Liver (tissue), 8 donors: ENCODE measurements at regions not wholly inside any gene's neighbourhood (a gene's known extent, or its start where the extent isn't known, plus 50 kb on each side); places are given as distances from the start of the nearest gene placed in this dataset.

Source experiments
- DNase-seq: peaks from one replicate; pipeline ENCODE4 v3.0.0-alpha.2; 2017; ENCODE audit warnings: low spot score
- H3K27ac ChIP-seq, 2 donors: one replicate each; pipeline ENCODE4 v1.7.0; 2013; ENCODE audit warnings: inconsistent platforms in 2 of 2, low read length in 2 of 2, control low read depth in 1 of 2, low read depth in 1 of 2, mild to moderate bottlenecking in 1 of 2
- H3K27me3 ChIP-seq, 4 donors: one replicate each; pipeline versions ENCODE4 v1.6.1 to v1.7.0; 2013; ENCODE audit warnings: low read length in 3 of 4, inconsistent platforms in 1 of 4, mild to moderate bottlenecking in 1 of 4, moderate library complexity in 1 of 4; ENCODE audit not compliant: control insufficient read depth in 4 of 4, insufficient read depth in 4 of 4
- H3K36me3 ChIP-seq, 4 donors: one replicate each; pipeline versions ENCODE4 v1.6.1 to v1.7.0; 2013; ENCODE audit warnings: low read length in 3 of 4, mild to moderate bottlenecking in 3 of 4, low read depth in 1 of 4, moderate library complexity in 1 of 4; ENCODE audit not compliant: control insufficient read depth in 4 of 4, insufficient read depth in 3 of 4
- H3K4me1 ChIP-seq, 4 donors: one replicate each; pipeline versions ENCODE4 v1.6.1 to v1.7.0; 2013; ENCODE audit warnings: low read length in 3 of 4, mild to moderate bottlenecking in 3 of 4, moderate library complexity in 1 of 4; ENCODE audit not compliant: control insufficient read depth in 4 of 4, insufficient read depth in 4 of 4
- H3K4me3 ChIP-seq, 3 donors: one replicate each; pipeline versions ENCODE4 v1.6.1 to v1.7.0; 2013; ENCODE audit warnings: low read length in 3 of 3, control low read depth in 1 of 3, low read depth in 1 of 3, mild to moderate bottlenecking in 1 of 3
- H3K9ac ChIP-seq, 2 donors: one replicate each; pipeline ENCODE4 v1.7.0; 2013; ENCODE audit warnings: low read length in 2 of 2, mild to moderate bottlenecking in 2 of 2, moderate library complexity in 2 of 2, control low read depth in 1 of 2, low read depth in 1 of 2
- H3K9me3 ChIP-seq, 4 donors: one replicate each; pipeline versions ENCODE4 v1.6.1 to v1.7.0; 2013; ENCODE audit warnings: low read length in 3 of 4; ENCODE audit not compliant: control insufficient read depth in 4 of 4
- EGR1 ChIP-seq, 2 donors: IDR thresholded peaks; 2 replicates each; pipeline ENCODE4 v1.6.1; 2016 to 2018; ENCODE audit warnings: antibody characterized with exemption in 2 of 2, low read depth in 2 of 2
- FOXA1 ChIP-seq: IDR thresholded peaks from 2 replicates; pipeline ENCODE4 v1.6.1; 2016; ENCODE audit warnings: antibody characterized with exemption
- HNF4A ChIP-seq, 2 donors: conservative IDR thresholded peaks; 2 replicates each; pipeline ENCODE4 v1.6.1; 2016; ENCODE audit warnings: antibody characterized with exemption in 2 of 2, mild to moderate bottlenecking in 2 of 2
- HNF4G ChIP-seq: IDR thresholded peaks from 2 replicates; pipeline ENCODE4 v1.6.1; 2016; ENCODE audit warnings: antibody characterized with exemption
- JUND ChIP-seq, 2 donors: IDR thresholded peaks; 2 replicates each; pipeline ENCODE4 v1.6.1; 2016; ENCODE audit warnings: antibody characterized with exemption in 2 of 2
- NR2F2 ChIP-seq: IDR thresholded peaks from 2 replicates; pipeline ENCODE4 v1.6.1; 2016; ENCODE audit warnings: antibody characterized with exemption
- RAD21 ChIP-seq, 2 donors: IDR thresholded peaks; 2 replicates each; pipeline ENCODE4 v1.6.1; 2016; ENCODE audit warnings: antibody characterized with exemption in 2 of 2, mild to moderate bottlenecking in 2 of 2
- RXRA ChIP-seq, 2 donors: IDR thresholded peaks; 2 replicates each; pipeline ENCODE4 v1.6.1; 2017 to 2018; ENCODE audit warnings: antibody characterized with exemption in 2 of 2, mild to moderate bottlenecking in 1 of 2
- SP1 ChIP-seq: IDR thresholded peaks from 2 replicates; pipeline ENCODE4 v1.6.1; 2018; ENCODE audit warnings: antibody characterized with exemption, mild to moderate bottlenecking
- TAF1 ChIP-seq: conservative IDR thresholded peaks from 2 replicates; pipeline ENCODE4 v1.6.1; 2016; ENCODE audit warnings: antibody characterized with exemption, mild to moderate bottlenecking
- YY1 ChIP-seq: IDR thresholded peaks from 2 replicates; pipeline ENCODE4 v1.6.1; 2016; ENCODE audit warnings: antibody characterized with exemption, mild to moderate bottlenecking
- WGBS: extraction: QIAGEN DNeasy Blood & Tissue Kit; methylation state at CpG from one replicate; pipeline ENCODE4 v1.1.7; 2013; 5-methylcytosine and 5-hydroxymethylcytosine counted together
- TF ChIP-seq, protein P1 (sequence below): fragments of 150-350 bp; IDR thresholded peaks from 2 replicates; pipeline ENCODE4 v1.5.1; 2017; ENCODE audit warnings: improper control_type of control experiment, low read depth, low read length; ENCODE audit not compliant: missing input control
- TF ChIP-seq, protein P2 (sequence below): IDR thresholded peaks from 2 replicates; pipeline ENCODE4 v1.6.1; 2016; ENCODE audit warnings: antibody characterized with exemption
- TF ChIP-seq, protein P3 (sequence below): IDR thresholded peaks from 2 replicates; pipeline ENCODE4 v1.6.1; 2016; ENCODE audit warnings: antibody characterized with exemption
- TF ChIP-seq, protein P4 (sequence below): IDR thresholded peaks from 2 replicates; pipeline ENCODE4 v1.6.1; 2016; ENCODE audit warnings: antibody characterized with exemption, mild to moderate bottlenecking
- donor health status: healthy.
- donor health status: healthy.
- donor health status: healthy.
- donor health status: healthy.
- donor health status: healthy.

DNA sequence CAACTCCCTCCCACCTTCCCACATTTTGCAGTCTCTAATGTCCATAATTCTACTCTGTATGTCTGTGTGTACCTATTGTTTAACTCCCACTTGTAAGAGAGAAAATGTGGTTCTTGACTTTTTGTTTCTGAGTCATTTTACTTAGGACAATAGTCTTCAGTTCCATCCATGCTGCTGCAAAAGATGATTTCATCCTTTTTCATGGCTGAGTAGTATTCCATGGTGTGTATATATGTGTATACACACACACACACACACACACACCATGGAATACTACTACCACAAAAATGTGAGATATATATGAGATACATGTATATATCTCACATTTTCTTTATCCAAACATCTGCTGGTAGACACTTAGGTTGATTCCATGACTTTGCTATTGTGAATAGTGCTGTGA lies 182.1 kb upstream of the GALNT17 start:
- Histone ChIP-seq H3K27ac (no peak overlapping the region), H3K4me3 (no peak overlapping the region), H3K9ac (no peak overlapping the region), H3K27me3 (no peaks in the 10 kb centered on the region), H3K36me3 (no peaks in the 10 kb centered on the region), H3K4me1 (no peaks in the 10 kb centered on the region), H3K9me3 (peaks cover 0 to 8% (median 0%) of the 10 kb centered on the region in 4 donors)
- TF ChIP-seq, protein P1, sequence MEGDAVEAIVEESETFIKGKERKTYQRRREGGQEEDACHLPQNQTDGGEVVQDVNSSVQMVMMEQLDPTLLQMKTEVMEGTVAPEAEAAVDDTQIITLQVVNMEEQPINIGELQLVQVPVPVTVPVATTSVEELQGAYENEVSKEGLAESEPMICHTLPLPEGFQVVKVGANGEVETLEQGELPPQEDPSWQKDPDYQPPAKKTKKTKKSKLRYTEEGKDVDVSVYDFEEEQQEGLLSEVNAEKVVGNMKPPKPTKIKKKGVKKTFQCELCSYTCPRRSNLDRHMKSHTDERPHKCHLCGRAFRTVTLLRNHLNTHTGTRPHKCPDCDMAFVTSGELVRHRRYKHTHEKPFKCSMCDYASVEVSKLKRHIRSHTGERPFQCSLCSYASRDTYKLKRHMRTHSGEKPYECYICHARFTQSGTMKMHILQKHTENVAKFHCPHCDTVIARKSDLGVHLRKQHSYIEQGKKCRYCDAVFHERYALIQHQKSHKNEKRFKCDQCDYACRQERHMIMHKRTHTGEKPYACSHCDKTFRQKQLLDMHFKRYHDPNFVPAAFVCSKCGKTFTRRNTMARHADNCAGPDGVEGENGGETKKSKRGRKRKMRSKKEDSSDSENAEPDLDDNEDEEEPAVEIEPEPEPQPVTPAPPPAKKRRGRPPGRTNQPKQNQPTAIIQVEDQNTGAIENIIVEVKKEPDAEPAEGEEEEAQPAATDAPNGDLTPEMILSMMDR, result no peak
- TF ChIP-seq RAD21 (IDR thresholded peaks at IDR 0.05), result no peak
- TF ChIP-seq, protein P2, sequence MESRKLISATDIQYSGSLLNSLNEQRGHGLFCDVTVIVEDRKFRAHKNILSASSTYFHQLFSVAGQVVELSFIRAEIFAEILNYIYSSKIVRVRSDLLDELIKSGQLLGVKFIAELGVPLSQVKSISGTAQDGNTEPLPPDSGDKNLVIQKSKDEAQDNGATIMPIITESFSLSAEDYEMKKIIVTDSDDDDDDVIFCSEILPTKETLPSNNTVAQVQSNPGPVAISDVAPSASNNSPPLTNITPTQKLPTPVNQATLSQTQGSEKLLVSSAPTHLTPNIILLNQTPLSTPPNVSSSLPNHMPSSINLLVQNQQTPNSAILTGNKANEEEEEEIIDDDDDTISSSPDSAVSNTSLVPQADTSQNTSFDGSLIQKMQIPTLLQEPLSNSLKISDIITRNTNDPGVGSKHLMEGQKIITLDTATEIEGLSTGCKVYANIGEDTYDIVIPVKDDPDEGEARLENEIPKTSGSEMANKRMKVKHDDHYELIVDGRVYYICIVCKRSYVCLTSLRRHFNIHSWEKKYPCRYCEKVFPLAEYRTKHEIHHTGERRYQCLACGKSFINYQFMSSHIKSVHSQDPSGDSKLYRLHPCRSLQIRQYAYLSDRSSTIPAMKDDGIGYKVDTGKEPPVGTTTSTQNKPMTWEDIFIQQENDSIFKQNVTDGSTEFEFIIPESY, result no peak
- no peak for TF ChIP-seq YY1
- TF ChIP-seq TAF1, result no peak
- TF ChIP-seq HNF4A (conservative IDR thresholded peaks at IDR 0.05), result no peak
- no peak for DNase-seq

DNA sequence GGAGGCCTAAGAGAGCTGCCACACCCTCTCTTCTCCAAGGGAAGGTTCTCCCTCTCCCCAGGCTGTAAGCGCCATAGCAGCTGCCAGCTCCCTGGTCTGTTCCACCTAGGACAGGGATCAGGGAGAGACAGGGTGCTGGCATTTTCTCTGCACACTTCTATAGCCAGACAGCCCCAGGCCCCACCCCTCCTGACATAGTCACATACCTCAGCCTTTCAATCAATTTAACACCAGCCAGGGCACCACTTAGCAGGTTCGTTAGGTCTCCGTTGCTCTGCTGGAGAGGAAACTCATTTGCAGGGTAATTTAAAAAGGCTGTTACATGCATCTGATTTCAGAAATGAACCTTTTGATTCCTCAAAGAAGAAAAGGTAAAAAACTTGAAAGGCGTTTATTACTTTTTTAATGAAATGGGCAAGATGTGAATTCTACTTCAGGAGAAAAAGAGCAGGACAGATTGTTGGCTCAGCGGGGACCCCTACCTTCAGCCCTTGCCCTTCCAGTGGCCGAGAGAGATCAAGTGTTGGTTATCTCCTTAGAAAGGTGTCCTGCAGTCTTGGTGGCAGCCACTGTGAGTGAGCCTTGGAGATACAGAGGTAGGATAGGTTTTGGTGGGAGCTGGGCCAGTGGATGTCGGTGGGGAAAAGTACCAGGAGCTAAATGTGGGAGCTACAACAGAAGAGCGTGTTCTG lies 180.5 kb upstream of the GALNT17 start:
- Histone ChIP-seq H3K9me3 (peaks cover 0 to 8% (median 0%) of the 10 kb centered on the region in 4 donors), H3K4me3 (no peak overlapping the region), H3K36me3 (no peaks in the 10 kb centered on the region), H3K27ac (no peak overlapping the region), H3K27me3 (no peaks in the 10 kb centered on the region), H3K9ac (no peak overlapping the region), H3K4me1 (no peaks in the 10 kb centered on the region)
- 66% methylated on average over 8 of the region's 8 CpGs for WGBS
- TF ChIP-seq EGR1 (IDR thresholded peaks at IDR 0.05; ENCODE audit: low read depth in 2 of 2) (no peak), TAF1 (no peak), YY1 (no peak), RXRA (IDR thresholded peaks at IDR 0.05) (no peak), RAD21 (IDR thresholded peaks at IDR 0.05) (no peak), HNF4G (no peak), SP1 (no peak), FOXA1 (no peak), NR2F2 (no peak), JUND (IDR thresholded peaks at IDR 0.05) (no peak)
- TF ChIP-seq, protein P3, sequence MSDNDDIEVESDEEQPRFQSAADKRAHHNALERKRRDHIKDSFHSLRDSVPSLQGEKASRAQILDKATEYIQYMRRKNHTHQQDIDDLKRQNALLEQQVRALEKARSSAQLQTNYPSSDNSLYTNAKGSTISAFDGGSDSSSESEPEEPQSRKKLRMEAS, result no peak
- TF ChIP-seq, protein P1, result no peak
- TF ChIP-seq, protein P4, sequence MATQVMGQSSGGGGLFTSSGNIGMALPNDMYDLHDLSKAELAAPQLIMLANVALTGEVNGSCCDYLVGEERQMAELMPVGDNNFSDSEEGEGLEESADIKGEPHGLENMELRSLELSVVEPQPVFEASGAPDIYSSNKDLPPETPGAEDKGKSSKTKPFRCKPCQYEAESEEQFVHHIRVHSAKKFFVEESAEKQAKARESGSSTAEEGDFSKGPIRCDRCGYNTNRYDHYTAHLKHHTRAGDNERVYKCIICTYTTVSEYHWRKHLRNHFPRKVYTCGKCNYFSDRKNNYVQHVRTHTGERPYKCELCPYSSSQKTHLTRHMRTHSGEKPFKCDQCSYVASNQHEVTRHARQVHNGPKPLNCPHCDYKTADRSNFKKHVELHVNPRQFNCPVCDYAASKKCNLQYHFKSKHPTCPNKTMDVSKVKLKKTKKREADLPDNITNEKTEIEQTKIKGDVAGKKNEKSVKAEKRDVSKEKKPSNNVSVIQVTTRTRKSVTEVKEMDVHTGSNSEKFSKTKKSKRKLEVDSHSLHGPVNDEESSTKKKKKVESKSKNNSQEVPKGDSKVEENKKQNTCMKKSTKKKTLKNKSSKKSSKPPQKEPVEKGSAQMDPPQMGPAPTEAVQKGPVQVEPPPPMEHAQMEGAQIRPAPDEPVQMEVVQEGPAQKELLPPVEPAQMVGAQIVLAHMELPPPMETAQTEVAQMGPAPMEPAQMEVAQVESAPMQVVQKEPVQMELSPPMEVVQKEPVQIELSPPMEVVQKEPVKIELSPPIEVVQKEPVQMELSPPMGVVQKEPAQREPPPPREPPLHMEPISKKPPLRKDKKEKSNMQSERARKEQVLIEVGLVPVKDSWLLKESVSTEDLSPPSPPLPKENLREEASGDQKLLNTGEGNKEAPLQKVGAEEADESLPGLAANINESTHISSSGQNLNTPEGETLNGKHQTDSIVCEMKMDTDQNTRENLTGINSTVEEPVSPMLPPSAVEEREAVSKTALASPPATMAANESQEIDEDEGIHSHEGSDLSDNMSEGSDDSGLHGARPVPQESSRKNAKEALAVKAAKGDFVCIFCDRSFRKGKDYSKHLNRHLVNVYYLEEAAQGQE, result no peak
- TF ChIP-seq, protein P2, result no peak
- DNase-seq, result no peak
